Thyroid gland (tissue), 4 donors: ENCODE measurements at regions not wholly inside any gene's neighbourhood (a gene's known extent, or its start where the extent isn't known, plus 50 kb on each side); places are given as distances from the start of the nearest gene placed in this dataset.

Experiments used
- CTCF ChIP-seq, 6 experiments: fragments of 200-600 bp in 3 of 6; fragments of 450-650 bp in 3 of 6; sonication (generic) in 3 of 6; IDR thresholded peaks; one replicate each; pipeline ENCODE4 v1.5.1; 2016 to 2019; ENCODE audit warnings: antibody characterized with exemption in 6 of 6, mild to moderate bottlenecking in 2 of 6, inconsistent platforms in 1 of 6, moderate library complexity in 1 of 6
- POLR2A ChIP-seq, 2 donors: fragments of 450-650 bp; IDR thresholded peaks; one replicate each; pipeline ENCODE4 v1.6.1; 2017; ENCODE audit warnings: antibody characterized with exemption in 2 of 2, mild to moderate bottlenecking in 2 of 2, moderate library complexity in 1 of 2

GRCh38 chr13:94824601-94825000 lies 112.3 kb upstream of the SOX21 start:
- TF ChIP-seq POLR2A (IDR thresholded peaks at IDR 0.05) (no peak), CTCF (IDR thresholded peaks at IDR 0.05) (no peak)
